GM13976 (cell line): ENCODE measurements at regions not wholly inside any gene's neighbourhood (a gene's known extent, or its start where the extent isn't known, plus 50 kb on each side); places are given as distances from the start of the nearest gene placed in this dataset.

ENCODE experiments used
- DNase-seq: peaks from one replicate; pipeline ENCODE4 v3.0.0; 2012; ENCODE audit warnings: low spot score
- CTCF ChIP-seq: IDR thresholded peaks from 2 replicates; pipeline ENCODE4 v1.5.1; 2012; ENCODE audit warnings: borderline replicate concordance, mild to moderate bottlenecking; ENCODE audit not compliant: insufficient read depth; ENCODE audit errors: extremely low read depth, missing control alignments, control extremely low read depth
- in situ Hi-C: fragments of 300-500 bp; cut with MboI; formaldehyde crosslinking; loops from one replicate; pipeline ENCODE4 v1.12.0; 2022; ENCODE audit warnings: low sequenced_read_pairs, mixed read lengths, inconsistent platforms; ENCODE audit not compliant: unreplicated experiment

- in situ Hi-C loops: no loop called here
- no peak for DNase-seq
- no peak for TF ChIP-seq CTCF
Measured at GRCh38 chr5:35365758-35366157, 135.5 kb upstream of the PRLR start.

GRCh38 chr5:35364350-35364749 is 134.1 kb upstream of the PRLR start:
- in situ Hi-C loops: no loop called here
- no peak for TF ChIP-seq CTCF
- DNase-seq: no peak

- in situ Hi-C loops: no loop called here
- no peak for DNase-seq
- TF ChIP-seq CTCF: no peak
Measured at GRCh38 chr5:35363387-35363965, 133.2 kb upstream of the PRLR start.

- in situ Hi-C loops: no loop called here
- no peak for DNase-seq
- TF ChIP-seq CTCF: no peak
Measured at GRCh38 chr5:35362772-35363171, 132.5 kb upstream of the PRLR start.

- no peak for TF ChIP-seq CTCF
- in situ Hi-C loops: no loop called here
- no peak for DNase-seq
Measured at GRCh38 chr5:35360671-35361070, 130.4 kb upstream of the PRLR start.

- in situ Hi-C loops: no loop called here
Measured at GRCh38 chr5:35359859-35360258, 129.6 kb upstream of the PRLR start.

More at GRCh38 chr5:35359859-35360258, 129.6 kb upstream of the PRLR start:
- no peak for TF ChIP-seq CTCF
- no peak for DNase-seq
